ENCODE measurements at regions not wholly inside any gene's neighbourhood (a gene's known extent, or its start where the extent isn't known, plus 50 kb on each side); places are given as distances from the start of the nearest gene placed in this dataset.
"Not testable (repeated sequence)": the region's sequence is repeated elsewhere in the genome, so short reads cannot be mapped to it uniquely, and the experiment has no call there.

DNA sequence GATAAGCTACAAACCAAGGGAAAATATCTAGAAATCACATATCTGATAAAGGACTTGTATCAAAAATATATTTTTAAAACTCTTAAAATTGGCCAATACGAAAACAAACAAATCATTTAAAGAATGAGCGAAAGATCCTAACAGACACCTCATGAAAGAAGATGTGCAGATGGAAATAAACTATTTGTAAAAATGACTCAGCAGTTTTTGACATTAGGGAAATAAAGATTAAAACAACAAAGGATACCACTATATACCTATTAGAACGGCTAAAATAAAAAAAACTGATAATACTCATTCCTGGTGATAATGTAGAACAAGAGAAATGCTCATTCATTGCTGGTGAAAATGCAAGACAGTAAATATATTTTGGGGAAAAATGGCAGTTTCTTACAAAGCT is 506.4 kb downstream of the KLHL4 start:
- H3K27me3 Mint-ChIP-seq (ENCODE audit: low read depth in 3 of 3): peaks cover 0 to under 1% (median 0%) of the 10 kb centered on the region in 3 donors
- no peaks in the 10 kb centered on the region for H3K4me1 Mint-ChIP-seq
- peaks cover 0 to 10% (median 4%) of the 10 kb centered on the region in 6 donors for H3K9me3 Mint-ChIP-seq
- no peak for DNase-seq
- H3K27ac Mint-ChIP-seq: no peak overlapping the region
- no peaks in the 10 kb centered on the region for H3K36me3 Mint-ChIP-seq
- H3K4me3 Mint-ChIP-seq: no peak overlapping the region

DNA sequence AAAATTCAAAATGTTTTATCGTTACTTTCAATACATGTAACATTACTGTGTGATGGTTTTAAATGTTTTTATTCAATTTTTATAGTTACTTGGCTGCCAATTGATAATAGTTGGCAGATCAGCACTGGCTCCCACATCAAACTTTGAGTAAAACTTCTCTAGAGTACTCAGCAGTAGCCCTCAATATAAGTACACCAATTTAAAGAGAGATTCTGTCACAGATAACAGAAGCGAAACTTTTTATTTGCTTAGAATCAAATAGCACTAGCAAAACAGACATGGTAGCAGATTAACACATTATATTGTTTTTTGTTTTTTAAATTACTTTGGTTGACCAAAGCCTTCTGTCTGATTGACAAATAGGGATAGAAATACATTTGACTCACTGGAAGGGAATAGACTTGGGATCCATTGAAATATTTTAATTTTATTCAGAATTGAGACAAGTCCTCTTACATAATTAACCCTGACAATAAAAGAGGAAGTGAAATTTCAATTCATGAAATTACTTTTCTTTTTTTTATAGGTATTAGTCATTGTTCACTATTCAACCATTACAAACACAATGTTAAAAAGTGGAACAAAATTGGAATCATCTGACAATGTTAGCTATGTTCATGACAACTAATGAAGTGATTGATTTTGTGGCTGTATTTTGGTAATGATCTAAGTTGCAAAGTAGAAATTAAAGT is 554.9 kb downstream of the KLHL4 start:
- DNase-seq: no peak
- Mint-ChIP-seq H3K4me3 (no peak overlapping the region), H3K4me1 (no peaks in the 10 kb centered on the region), H3K9me3 (peaks cover 0 to 4% (median 2%) of the 10 kb centered on the region in 6 donors), H3K27ac (no peak overlapping the region), H3K27me3 (ENCODE audit: low read depth in 3 of 3) (peaks cover 0 to 4% (median 0%) of the 10 kb centered on the region in 3 donors), H3K36me3 (no peaks in the 10 kb centered on the region)

GRCh38 chrX:88101968-88102367 is 584.4 kb downstream of the KLHL4 start:
- no peak overlapping the region for H3K4me3 Mint-ChIP-seq

DNA sequence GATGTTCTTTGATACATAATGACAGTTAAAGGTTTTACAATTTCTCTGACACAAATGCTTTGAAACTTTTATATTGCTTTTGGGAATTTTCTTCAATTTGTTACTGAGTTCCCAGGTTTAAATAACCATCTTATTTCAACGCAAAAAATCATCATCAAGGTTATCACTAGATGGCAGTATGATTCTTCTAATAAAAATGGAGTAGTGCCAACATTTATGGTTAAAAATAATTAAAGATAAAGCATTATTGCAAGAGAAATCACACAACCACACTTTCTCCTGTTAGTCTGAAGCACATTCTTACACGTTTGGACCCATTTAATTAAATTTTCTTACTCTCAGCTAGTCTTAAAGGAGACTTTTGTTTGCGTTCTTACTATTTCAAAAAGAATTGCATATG is 611.3 kb upstream of the CPXCR1 start:
- no peak overlapping the region for H3K27ac Mint-ChIP-seq
- H3K36me3 Mint-ChIP-seq: no peaks in the 10 kb centered on the region
- peaks cover 0 to 3% (median 2%) of the 10 kb centered on the region in 3 donors for H3K27me3 Mint-ChIP-seq (ENCODE audit: low read depth in 3 of 3)
- no peak overlapping the region for H3K4me3 Mint-ChIP-seq
- no peaks in the 10 kb centered on the region for H3K4me1 Mint-ChIP-seq
- H3K9me3 Mint-ChIP-seq: no peaks in the 10 kb centered on the region
- DNase-seq: no peak

More at GRCh38 chrX:88101968-88102367, 584.4 kb downstream of the KLHL4 start:
- H3K27me3 Mint-ChIP-seq (ENCODE audit: low read depth in 3 of 3): peaks cover 2 to 5% (median 3%) of the 10 kb centered on the region in 3 donors
- H3K9me3 Mint-ChIP-seq: peaks cover 2 to 18% (median 7%) of the 10 kb centered on the region in 6 donors
- H3K4me1 Mint-ChIP-seq: no peaks in the 10 kb centered on the region
- H3K36me3 Mint-ChIP-seq: no peaks in the 10 kb centered on the region
- H3K27ac Mint-ChIP-seq: no peak overlapping the region
- DNase-seq: no peak

DNA sequence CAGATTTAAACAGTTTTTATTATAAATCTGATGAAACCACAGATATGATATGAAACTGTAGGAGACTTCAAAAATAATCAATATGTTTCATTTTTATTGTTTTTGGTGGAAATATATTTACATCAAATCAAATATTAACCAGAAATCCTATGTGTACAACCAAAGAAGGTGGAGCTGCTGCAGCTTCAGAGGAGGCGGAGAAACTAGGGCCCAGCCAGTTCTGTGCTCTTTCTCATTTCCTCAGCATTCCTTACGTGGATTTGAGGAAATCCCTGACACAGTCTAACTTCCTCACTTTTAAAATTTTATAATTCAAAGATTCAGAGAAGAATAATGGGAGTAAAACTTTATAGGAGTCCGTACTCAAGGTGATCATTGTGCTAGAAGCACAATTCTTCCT is 610.7 kb upstream of the CPXCR1 start:
- Mint-ChIP-seq H3K36me3 (no peaks in the 10 kb centered on the region), H3K4me3 (no peak overlapping the region), H3K27ac (no peak overlapping the region), H3K27me3 (ENCODE audit: low read depth in 3 of 3) (peaks cover 0 to 3% (median 2%) of the 10 kb centered on the region in 3 donors), H3K4me1 (no peaks in the 10 kb centered on the region), H3K9me3 (no peaks in the 10 kb centered on the region)
- no peak for DNase-seq

GRCh38 chrX:88146577-88146976 is 600.4 kb upstream of the CPXCR1 start:
- H3K4me3 Mint-ChIP-seq: no peak overlapping the region
- no peak overlapping the region for H3K27ac Mint-ChIP-seq
- H3K27me3 Mint-ChIP-seq (ENCODE audit: low read depth in 3 of 3): peaks cover 0 to 3% (median 0%) of the 10 kb centered on the region in 3 donors
- H3K9me3 Mint-ChIP-seq: peaks cover 0 to 6% (median 0%) of the 10 kb centered on the region in 6 donors
- no peak for DNase-seq
- no peaks in the 10 kb centered on the region for H3K36me3 Mint-ChIP-seq
- no peaks in the 10 kb centered on the region for H3K4me1 Mint-ChIP-seq

- no peak for DNase-seq
- Mint-ChIP-seq H3K4me3 (no peak overlapping the region), H3K27ac (no peak overlapping the region), H3K36me3 (no peaks in the 10 kb centered on the region), H3K9me3 (peaks cover 0 to 16% (median 9%) of the 10 kb centered on the region in 6 donors), H3K27me3 (ENCODE audit: low read depth in 3 of 3) (peaks cover 0 to 5% (median 4%) of the 10 kb centered on the region in 3 donors), H3K4me1 (no peaks in the 10 kb centered on the region)
Measured at GRCh38 chrX:88170553-88170952, 576.5 kb upstream of the CPXCR1 start.

DNA sequence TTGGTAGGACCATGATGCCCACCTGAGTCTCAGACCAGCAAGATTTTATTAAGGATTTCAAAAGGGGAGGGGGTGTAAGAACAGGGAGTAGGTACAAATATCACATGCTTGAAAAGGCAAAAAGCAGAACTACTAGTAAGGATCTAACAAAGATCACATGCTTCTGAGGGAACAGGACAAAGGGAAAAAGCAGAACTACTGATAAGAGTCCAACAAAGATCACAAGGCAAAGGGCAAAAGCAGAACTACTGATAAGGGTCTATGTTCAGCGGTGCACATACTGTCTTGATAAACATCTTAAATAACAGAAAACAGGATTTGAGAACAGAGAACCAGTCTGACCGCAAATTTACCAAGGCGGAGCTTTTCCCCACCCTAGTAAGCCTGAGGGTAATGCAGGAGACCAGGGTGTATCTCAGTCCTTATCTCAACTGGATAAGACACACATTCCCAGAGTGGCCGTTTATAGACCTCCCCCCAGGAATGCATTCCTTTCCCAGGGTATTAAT is 573.0 kb upstream of the CPXCR1 start:
- not testable (repeated sequence) for H3K4me1 Mint-ChIP-seq; H3K36me3 Mint-ChIP-seq; H3K9me3 Mint-ChIP-seq; H3K27ac Mint-ChIP-seq; H3K27me3 Mint-ChIP-seq (ENCODE audit: low read depth in 3 of 3); DNase-seq; H3K4me3 Mint-ChIP-seq

GRCh38 chrX:88202149-88202548 is 544.9 kb upstream of the CPXCR1 start:
- Mint-ChIP-seq H3K27ac (no peak overlapping the region), H3K36me3 (no peaks in the 10 kb centered on the region)

DNA sequence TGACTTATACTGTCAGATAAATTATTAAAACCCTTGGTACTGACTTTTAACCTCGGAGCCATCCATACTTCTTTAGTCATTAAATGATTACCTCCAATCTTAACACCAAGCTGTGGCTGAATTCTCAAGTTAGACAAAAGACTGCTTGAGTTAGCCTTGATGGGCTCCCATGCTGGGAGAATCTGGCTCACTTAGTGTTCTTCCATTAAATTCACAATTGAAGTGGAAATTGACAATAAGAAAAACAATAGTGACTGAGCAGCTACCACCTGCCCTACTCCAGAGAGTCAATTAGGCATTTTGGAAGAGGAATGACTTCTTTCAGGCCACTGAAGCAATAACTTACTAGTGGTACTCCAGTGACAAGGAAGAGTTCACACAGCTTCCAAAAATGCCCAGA is 503.0 kb upstream of the CPXCR1 start:
- H3K4me1 Mint-ChIP-seq: no peaks in the 10 kb centered on the region
- H3K9me3 Mint-ChIP-seq: peaks cover 0 to 5% (median 1%) of the 10 kb centered on the region in 6 donors
- H3K36me3 Mint-ChIP-seq: peaks cover 0 to 3% (median 0%) of the 10 kb centered on the region in 3 donors
- DNase-seq: no peak
- peaks cover 0 to 3% (median 2%) of the 10 kb centered on the region in 3 donors for H3K27me3 Mint-ChIP-seq (ENCODE audit: low read depth in 3 of 3)
- no peak overlapping the region for H3K4me3 Mint-ChIP-seq
- H3K27ac Mint-ChIP-seq: no peak overlapping the region

More at GRCh38 chrX:88202149-88202548, 544.9 kb upstream of the CPXCR1 start:
- Mint-ChIP-seq H3K27me3 (ENCODE audit: low read depth in 3 of 3) (no peaks in the 10 kb centered on the region), H3K4me3 (no peak overlapping the region), H3K4me1 (no peaks in the 10 kb centered on the region), H3K9me3 (peaks cover 0 to 9% (median 2%) of the 10 kb centered on the region in 6 donors)
- no peak for DNase-seq

GRCh38 chrX:88284844-88285243 is 462.2 kb upstream of the CPXCR1 start:
- Mint-ChIP-seq H3K27ac (no peak overlapping the region), H3K36me3 (no peaks in the 10 kb centered on the region), H3K4me1 (no peaks in the 10 kb centered on the region), H3K9me3 (peaks cover 0 to 8% (median 6%) of the 10 kb centered on the region in 6 donors), H3K4me3 (no peak overlapping the region), H3K27me3 (ENCODE audit: low read depth in 3 of 3) (peaks cover 0 to 6% (median 6%) of the 10 kb centered on the region in 3 donors)
- no peak for DNase-seq

- peaks cover 6 to 18% (median 15%) of the 10 kb centered on the region in 6 donors for H3K9me3 Mint-ChIP-seq
- H3K36me3 Mint-ChIP-seq; H3K4me1 Mint-ChIP-seq; H3K27ac Mint-ChIP-seq; DNase-seq; H3K4me3 Mint-ChIP-seq; H3K27me3 Mint-ChIP-seq (ENCODE audit: low read depth in 3 of 3): not testable (repeated sequence)
Measured at GRCh38 chrX:88313972-88314371, 433.1 kb upstream of the CPXCR1 start.

GRCh38 chrX:88325634-88326033 is 421.4 kb upstream of the CPXCR1 start:
- Mint-ChIP-seq H3K36me3 (no peaks in the 10 kb centered on the region), H3K4me3 (no peak overlapping the region), H3K9me3 (peaks cover 0 to 6% (median 2%) of the 10 kb centered on the region in 6 donors), H3K27ac (no peak overlapping the region), H3K4me1 (no peaks in the 10 kb centered on the region), H3K27me3 (ENCODE audit: low read depth in 3 of 3) (peaks cover 0 to 1% (median 0%) of the 10 kb centered on the region in 3 donors)
- DNase-seq: no peak

DNA sequence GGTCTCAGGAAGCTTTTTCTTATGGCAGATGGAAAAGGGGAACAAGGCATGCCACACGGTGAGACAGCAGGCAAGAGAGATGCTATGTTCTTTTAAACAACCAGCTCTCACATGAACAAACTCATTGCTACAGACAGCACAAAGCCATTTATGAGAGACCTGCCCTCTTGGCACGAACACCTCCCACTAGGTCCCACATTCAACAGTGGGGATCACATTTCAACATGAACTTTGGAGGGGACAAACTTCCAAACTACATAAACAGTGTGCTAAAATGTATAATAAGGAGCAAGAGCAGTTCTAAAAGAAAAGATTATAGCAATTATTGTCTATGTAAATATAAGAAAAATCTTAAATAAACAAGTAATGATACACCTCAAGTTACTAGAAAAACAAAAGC is 391.8 kb upstream of the CPXCR1 start:
- peaks cover 1 to 4% (median 3%) of the 10 kb centered on the region in 3 donors for H3K27me3 Mint-ChIP-seq (ENCODE audit: low read depth in 3 of 3)
- DNase-seq: no peak
- no peaks in the 10 kb centered on the region for H3K4me1 Mint-ChIP-seq
- no peaks in the 10 kb centered on the region for H3K36me3 Mint-ChIP-seq
- no peak overlapping the region for H3K27ac Mint-ChIP-seq
- H3K9me3 Mint-ChIP-seq: peaks cover 0 to 10% (median 0%) of the 10 kb centered on the region in 6 donors
- no peak overlapping the region for H3K4me3 Mint-ChIP-seq

DNA sequence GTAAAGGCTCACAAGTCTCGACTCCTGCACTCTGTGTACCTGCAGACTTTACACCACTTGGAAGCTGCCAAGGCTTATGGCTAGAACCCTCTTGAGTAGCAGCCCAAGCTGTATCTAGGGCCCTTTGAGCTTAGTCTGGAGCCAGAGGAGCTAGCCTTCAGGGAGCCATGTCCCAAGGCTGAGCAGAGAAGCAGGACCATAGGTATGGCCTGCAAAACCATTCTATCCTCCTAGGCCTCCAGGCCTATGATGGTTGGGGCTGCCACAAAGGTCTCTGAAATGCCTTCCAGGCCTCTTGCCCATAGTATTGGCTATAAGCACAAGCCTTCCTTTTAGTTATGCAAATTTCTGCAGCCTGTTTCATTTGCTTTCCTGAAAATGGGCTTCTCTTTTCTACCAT is 380.7 kb upstream of the CPXCR1 start:
- Mint-ChIP-seq H3K4me1 (no peaks in the 10 kb centered on the region), H3K9me3 (peaks cover 0 to 5% (median 2%) of the 10 kb centered on the region in 6 donors), H3K4me3 (no peak overlapping the region), H3K27me3 (ENCODE audit: low read depth in 3 of 3) (no peaks in the 10 kb centered on the region), H3K36me3 (no peaks in the 10 kb centered on the region), H3K27ac (no peak overlapping the region)
- DNase-seq: no peak
